C4-2B (cell line): ENCODE measurements at regions not wholly inside any gene's neighbourhood (a gene's known extent, or its start where the extent isn't known, plus 50 kb on each side); places are given as distances from the start of the nearest gene placed in this dataset.

Source experiments
- H3K27ac ChIP-seq: fragments of 450-650 bp; 2 replicates; pipeline ENCODE4 v1.5.1; 2017
- CTCF ChIP-seq: fragments of 450-650 bp; conservative IDR thresholded peaks from 2 replicates; pipeline ENCODE4 v1.5.1; 2017; ENCODE audit warnings: mild to moderate bottlenecking
- ZFX ChIP-seq: fragments of 450-650 bp; IDR thresholded peaks from 2 replicates; pipeline ENCODE4 v1.6.1; 2017

DNA sequence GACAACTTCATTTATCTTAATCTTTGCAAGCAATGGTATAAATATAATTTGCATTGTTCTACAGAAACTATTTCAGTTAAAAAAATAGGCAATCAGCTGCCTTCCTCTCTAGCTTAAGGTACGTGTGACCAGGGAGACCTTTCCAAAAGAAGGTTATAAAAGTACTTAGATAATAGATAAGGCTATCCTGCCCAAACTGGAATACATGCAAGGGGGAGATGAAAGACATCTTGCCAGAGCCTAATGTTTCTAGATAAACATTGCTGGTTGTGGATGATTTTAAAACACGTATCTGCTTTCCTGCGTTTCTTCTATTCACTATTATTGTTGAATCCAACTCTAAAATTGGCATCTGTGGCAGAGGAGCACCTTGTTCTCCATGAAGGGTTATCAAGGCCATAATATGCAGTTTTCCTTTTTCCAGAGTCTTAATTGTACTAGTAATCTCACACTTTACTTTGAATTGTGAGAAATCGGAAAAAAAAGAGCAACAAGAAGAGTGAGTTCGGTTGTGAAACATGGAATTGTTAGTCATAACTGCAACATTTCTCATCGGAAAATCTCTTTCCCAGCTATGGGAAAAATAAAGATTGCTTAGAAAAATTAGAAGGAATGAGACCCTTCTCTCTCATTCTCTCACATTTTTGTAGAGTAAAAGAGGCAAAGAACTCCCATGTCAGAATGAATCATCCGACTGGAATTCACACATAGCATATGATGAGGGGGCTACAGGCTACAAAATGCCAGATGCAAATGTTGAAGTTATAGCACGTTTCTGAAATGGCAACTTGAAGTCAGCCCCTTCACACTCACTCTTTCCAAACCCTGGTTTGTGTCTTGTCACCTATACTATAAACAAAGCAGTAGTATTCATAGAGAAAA lies 936.1 kb upstream of the NR2F2 start:
- TF ChIP-seq ZFX (no peak), CTCF (no peak)
- H3K27ac ChIP-seq, result no peak overlapping the region

DNA sequence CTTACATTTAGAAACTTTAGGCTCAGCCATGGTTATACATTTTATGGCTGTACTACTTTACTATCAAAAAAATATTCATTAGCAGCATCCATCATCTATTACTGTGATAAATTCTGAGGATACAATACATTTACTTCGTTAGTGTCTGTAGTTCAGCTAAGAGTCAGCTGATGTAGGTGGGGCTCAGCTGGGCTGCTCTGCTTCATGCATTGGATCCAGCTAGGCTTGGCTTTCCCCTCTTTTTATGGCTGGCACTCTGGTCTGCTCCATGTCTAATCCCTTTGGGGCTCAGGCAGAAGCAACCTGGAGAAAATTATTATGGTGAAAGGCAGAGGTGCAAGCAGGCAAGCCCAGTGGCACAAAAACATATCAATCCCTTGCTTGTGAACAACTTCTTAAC lies 930.1 kb upstream of the NR2F2 start:
- TF ChIP-seq ZFX (no peak), CTCF (no peak)
- H3K27ac ChIP-seq, result no peak overlapping the region

- TF ChIP-seq ZFX (no peak), CTCF (no peak)
- no peak overlapping the region for H3K27ac ChIP-seq
These were observed 928.9 kb upstream of the NR2F2 start for GRCh38 chr15:95401587-95401986.

DNA sequence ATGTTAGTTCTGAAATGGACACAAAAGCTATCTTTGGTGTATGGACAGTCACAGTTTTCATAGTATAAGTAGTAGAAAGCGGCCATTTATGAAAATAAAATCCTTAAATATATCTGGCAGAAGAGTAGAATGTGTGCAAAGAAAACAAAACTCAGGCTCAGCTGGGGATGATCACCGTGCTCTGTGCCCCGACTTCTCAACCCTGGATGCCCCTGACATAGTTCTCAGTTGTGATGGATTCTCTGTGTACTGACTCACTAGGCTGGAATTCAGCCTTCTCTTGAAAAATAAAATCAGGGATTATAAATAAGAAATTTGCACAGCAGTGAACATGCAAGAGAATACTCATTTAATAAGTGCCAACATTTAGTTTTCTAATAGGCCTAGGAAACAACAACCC lies 925.1 kb upstream of the NR2F2 start:
- TF ChIP-seq CTCF (no peak), ZFX (no peak)
- H3K27ac ChIP-seq, result no peak overlapping the region

GRCh38 chr15:95407534-95407933 lies 923.0 kb upstream of the NR2F2 start:
- H3K27ac ChIP-seq, result no peak overlapping the region
- no peak for TF ChIP-seq CTCF
- no peak for TF ChIP-seq ZFX

DNA sequence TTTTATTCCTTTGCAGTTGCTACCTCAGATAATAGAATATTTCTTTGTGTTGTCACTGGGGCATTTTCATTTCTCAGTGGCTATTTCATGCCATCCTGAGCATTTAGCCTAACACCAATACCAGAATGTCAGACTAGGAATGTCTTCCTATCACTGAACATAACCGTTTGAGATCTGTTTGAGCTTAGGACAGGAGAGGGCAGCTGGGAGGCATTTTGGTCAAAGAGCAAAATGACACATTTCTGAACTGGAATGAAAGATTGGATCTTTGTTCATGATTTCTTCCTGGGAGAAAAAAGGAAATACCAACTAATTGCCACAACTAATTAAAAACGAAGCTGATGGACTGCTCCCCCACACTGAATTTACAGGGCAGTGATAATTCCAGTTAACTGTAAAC lies 921.3 kb upstream of the NR2F2 start:
- no peak for TF ChIP-seq ZFX
- peak; percentile 22 for TF ChIP-seq CTCF
- H3K27ac ChIP-seq, result no peak overlapping the region

GRCh38 chr15:95409626-95410310 lies 920.7 kb upstream of the NR2F2 start:
- TF ChIP-seq ZFX, result no peak
- no peak for TF ChIP-seq CTCF
- H3K27ac ChIP-seq, result no peak overlapping the region
